T-helper 1 cell treated with Interleukin-12 subunit alpha and Interleukin-12 subunit beta and Interleukin-4 antibody, amounts not matched to agents 30 ng/mL and 1 ng/mL, for 36 hours (primary cell): ENCODE measurements at regions not wholly inside any gene's neighbourhood (a gene's known extent, or its start where the extent isn't known, plus 50 kb on each side); places are given as distances from the start of the nearest gene placed in this dataset.
"Not testable (repeated sequence)": the region's sequence is repeated elsewhere in the genome, so short reads cannot be mapped to it uniquely, and the experiment has no call there.

ENCODE experiments used
- intact Hi-C: fragments of 100-400 bp; cut with micrococcal nuclease; formaldehyde crosslinking; loops from one replicate; pipeline ENCODE4 v1.15.1; 2024

- intact Hi-C loops = no loop called here
Measured at GRCh38 chr7:67463983-67464382, 467.4 kb downstream of the TYW1 start.

GRCh38 chr7:67466109-67466508 lies 469.5 kb downstream of the TYW1 start:
- intact Hi-C loops = no loop called here

- intact Hi-C loops = no loop called here
Measured at GRCh38 chr7:67470256-67470751, 473.7 kb downstream of the TYW1 start.

GRCh38 chr7:67475293-67475692 lies 478.7 kb downstream of the TYW1 start:
- intact Hi-C loops = no loop called here

GRCh38 chr7:67478066-67478465 lies 481.4 kb downstream of the TYW1 start:
- intact Hi-C loops = no loop called here

- intact Hi-C loops = no loop called here
Measured at GRCh38 chr7:67484244-67484751, 487.7 kb downstream of the TYW1 start.

- intact Hi-C loops = no loop called here
Measured at GRCh38 chr7:67486401-67486800, 489.8 kb downstream of the TYW1 start.

GRCh38 chr7:67487316-67487715 lies 490.7 kb downstream of the TYW1 start:
- intact Hi-C loops = no loop called here

GRCh38 chr7:67489881-67490280 lies 493.2 kb downstream of the TYW1 start:
- intact Hi-C loops = no loop called here

GRCh38 chr7:67493366-67493765 lies 496.7 kb downstream of the TYW1 start:
- intact Hi-C loops = no loop called here

- intact Hi-C loops = no loop called here
Measured at GRCh38 chr7:67496589-67496988, 500.0 kb downstream of the TYW1 start.

GRCh38 chr7:67497914-67498313 lies 501.3 kb downstream of the TYW1 start:
- intact Hi-C loops = not testable (repeated sequence)

- intact Hi-C loops = no loop called here
Measured at GRCh38 chr7:67502929-67503328, 506.3 kb downstream of the TYW1 start.

GRCh38 chr7:67505449-67505848 lies 508.8 kb downstream of the TYW1 start:
- intact Hi-C loops = no loop called here

GRCh38 chr7:67512481-67512880 lies 515.8 kb downstream of the TYW1 start:
- intact Hi-C loops = no loop called here

GRCh38 chr7:67518580-67518979 lies 521.9 kb downstream of the TYW1 start:
- intact Hi-C loops = no loop called here

GRCh38 chr7:67519171-67519570 lies 522.5 kb downstream of the TYW1 start:
- intact Hi-C loops = no loop called here

- intact Hi-C loops = no loop called here
Measured at GRCh38 chr7:67522504-67522903, 525.9 kb downstream of the TYW1 start.

- intact Hi-C loops = no loop called here
Measured at GRCh38 chr7:67523713-67524112, 527.1 kb downstream of the TYW1 start.

- intact Hi-C loops = no loop called here
Measured at GRCh38 chr7:67525588-67525987, 529.0 kb downstream of the TYW1 start.

- intact Hi-C loops = no loop called here
Measured at GRCh38 chr7:67535241-67535989, 538.8 kb downstream of the TYW1 start.

GRCh38 chr7:67542916-67543315 lies 546.3 kb downstream of the TYW1 start:
- intact Hi-C loops = no loop called here
